Activated CD8-positive, alpha-beta memory T cell treated with anti-CD3 and anti-CD28 coated beads, Interleukin-2, amount 50 U/mL, for 1 hour (primary cell): ENCODE measurements at regions not wholly inside any gene's neighbourhood (a gene's known extent, or its start where the extent isn't known, plus 50 kb on each side); places are given as distances from the start of the nearest gene placed in this dataset.
"Not testable (repeated sequence)": the region's sequence is repeated elsewhere in the genome, so short reads cannot be mapped to it uniquely, and the experiment has no call there.

Source experiments
- DNase-seq: peaks from one replicate; pipeline ENCODE4 v3.0.0-alpha.2; 2020; ENCODE audit errors: extremely low read depth

GRCh38 chr21:32940079-32941014 is 85.4 kb upstream of the OLIG2 start:
- DNase-seq: peak; percentile 18

GRCh38 chr21:32941263-32941662 is 84.5 kb upstream of the OLIG2 start:
- no peak for DNase-seq

GRCh38 chr21:32946654-32947053 is 79.1 kb upstream of the OLIG2 start:
- DNase-seq: no peak

- no peak for DNase-seq
These were observed 78.0 kb upstream of the OLIG2 start for GRCh38 chr21:32947736-32948135.

- no peak for DNase-seq
These were observed 76.0 kb upstream of the OLIG2 start for GRCh38 chr21:32949701-32950100.

- DNase-seq: no peak
These were observed 74.7 kb upstream of the OLIG2 start for GRCh38 chr21:32951041-32951440.

- no peak for DNase-seq
These were observed 71.4 kb upstream of the OLIG2 start for GRCh38 chr21:32954353-32954752.

GRCh38 chr21:32955311-32956060 is 70.2 kb upstream of the OLIG2 start:
- no peak for DNase-seq

GRCh38 chr21:32956061-32956656 is 69.6 kb upstream of the OLIG2 start:
- DNase-seq: no peak

GRCh38 chr21:32957545-32957944 is 68.2 kb upstream of the OLIG2 start:
- DNase-seq: no peak

GRCh38 chr21:32958288-32959002 is 67.3 kb upstream of the OLIG2 start:
- DNase-seq: no peak

GRCh38 chr21:32962268-32962667 is 63.5 kb upstream of the OLIG2 start:
- no peak for DNase-seq

GRCh38 chr21:32965129-32965680 is 60.5 kb upstream of the OLIG2 start:
- DNase-seq: no peak

GRCh38 chr21:32966120-32966519 is 59.6 kb upstream of the OLIG2 start:
- no peak for DNase-seq

- DNase-seq: not testable (repeated sequence)
These were observed 57.6 kb upstream of the OLIG2 start for GRCh38 chr21:32968103-32968502.

GRCh38 chr21:32974653-32975052 is 51.1 kb upstream of the OLIG2 start:
- no peak for DNase-seq

GRCh38 chr21:32975811-32976431 is 49.8 kb upstream of the OLIG2 start:
- DNase-seq: no peak
